ENCODE measurements at regions not wholly inside any gene's neighbourhood (a gene's known extent, or its start where the extent isn't known, plus 50 kb on each side); places are given as distances from the start of the nearest gene placed in this dataset.
"Not testable (repeated sequence)": the region's sequence is repeated elsewhere in the genome, so short reads cannot be mapped to it uniquely, and the experiment has no call there.

DNA sequence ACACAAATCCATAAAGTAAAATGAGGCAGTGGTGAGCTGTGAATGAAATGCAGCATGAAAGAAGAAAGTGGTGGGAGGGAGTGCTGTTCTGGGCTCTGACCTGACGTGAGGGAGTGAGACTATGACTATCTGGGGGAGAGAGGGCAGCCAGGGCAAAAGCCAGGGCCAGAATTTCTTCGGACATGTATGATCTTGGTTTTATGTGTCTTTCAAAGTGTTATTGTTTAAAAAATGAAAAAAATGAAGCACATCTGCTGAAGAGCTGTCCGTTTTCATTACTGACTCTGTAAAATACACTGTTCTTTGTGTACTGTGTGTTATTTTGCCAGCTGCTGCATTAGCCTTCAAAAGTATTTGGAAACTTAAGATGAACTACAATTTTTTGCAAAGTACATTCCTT, 70.2 kb upstream of the KLF14 start:
- Mint-ChIP-seq H3K9me3 (no peaks in the 10 kb centered on the region), H3K4me3 (no peak overlapping the region), H3K4me1 (ENCODE audit: unreplicated experiment) (no peaks in the 10 kb centered on the region), H3K36me3 (no peaks in the 10 kb centered on the region), H3K27me3 (peaks cover 13% of the 10 kb centered on the region), H3K27ac (no peak overlapping the region)
- TF ChIP-seq, protein P1, sequence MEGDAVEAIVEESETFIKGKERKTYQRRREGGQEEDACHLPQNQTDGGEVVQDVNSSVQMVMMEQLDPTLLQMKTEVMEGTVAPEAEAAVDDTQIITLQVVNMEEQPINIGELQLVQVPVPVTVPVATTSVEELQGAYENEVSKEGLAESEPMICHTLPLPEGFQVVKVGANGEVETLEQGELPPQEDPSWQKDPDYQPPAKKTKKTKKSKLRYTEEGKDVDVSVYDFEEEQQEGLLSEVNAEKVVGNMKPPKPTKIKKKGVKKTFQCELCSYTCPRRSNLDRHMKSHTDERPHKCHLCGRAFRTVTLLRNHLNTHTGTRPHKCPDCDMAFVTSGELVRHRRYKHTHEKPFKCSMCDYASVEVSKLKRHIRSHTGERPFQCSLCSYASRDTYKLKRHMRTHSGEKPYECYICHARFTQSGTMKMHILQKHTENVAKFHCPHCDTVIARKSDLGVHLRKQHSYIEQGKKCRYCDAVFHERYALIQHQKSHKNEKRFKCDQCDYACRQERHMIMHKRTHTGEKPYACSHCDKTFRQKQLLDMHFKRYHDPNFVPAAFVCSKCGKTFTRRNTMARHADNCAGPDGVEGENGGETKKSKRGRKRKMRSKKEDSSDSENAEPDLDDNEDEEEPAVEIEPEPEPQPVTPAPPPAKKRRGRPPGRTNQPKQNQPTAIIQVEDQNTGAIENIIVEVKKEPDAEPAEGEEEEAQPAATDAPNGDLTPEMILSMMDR (conservative IDR thresholded peaks at IDR 0.05), result no peak
- DNase-seq (ENCODE audit: extremely low spot score, unreplicated experiment), result no peak

DNA sequence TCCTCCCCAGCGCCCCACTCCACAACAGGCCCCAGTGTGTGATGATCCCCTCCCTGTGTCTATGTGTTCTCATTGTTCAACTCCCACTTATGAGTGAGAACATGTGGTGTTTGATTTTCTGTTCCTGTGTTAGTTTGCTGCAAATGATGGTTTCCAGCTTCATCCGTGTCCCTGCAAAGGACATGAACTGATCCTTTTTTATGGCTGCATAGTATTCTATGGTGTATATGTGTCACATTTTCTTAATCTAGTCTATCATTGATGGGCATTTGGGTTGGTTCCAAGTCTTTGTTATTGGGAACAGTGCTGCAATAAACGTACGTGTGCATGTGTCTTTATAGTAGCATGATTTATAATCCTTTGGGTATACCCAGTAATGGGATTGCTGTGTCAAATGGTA, 78.8 kb upstream of the KLF14 start:
- H3K4me3 Mint-ChIP-seq; H3K4me1 Mint-ChIP-seq (ENCODE audit: unreplicated experiment); H3K27me3 Mint-ChIP-seq; DNase-seq (ENCODE audit: extremely low spot score, unreplicated experiment); H3K27ac Mint-ChIP-seq; H3K36me3 Mint-ChIP-seq; H3K9me3 Mint-ChIP-seq: not testable (repeated sequence)

- Mint-ChIP-seq H3K9me3 (no peaks in the 10 kb centered on the region), H3K27me3 (peaks cover 4% of the 10 kb centered on the region), H3K36me3 (no peaks in the 10 kb centered on the region), H3K4me1 (ENCODE audit: unreplicated experiment) (no peaks in the 10 kb centered on the region), H3K4me3 (no peak overlapping the region), H3K27ac (no peak overlapping the region)
- no peak for DNase-seq (ENCODE audit: extremely low spot score, unreplicated experiment)
- TF ChIP-seq, protein P1 (conservative IDR thresholded peaks at IDR 0.05), result peak; percentile 54
Observed at GRCh38 chr7:130814778-130815335, 80.8 kb upstream of the KLF14 start.

- H3K27ac Mint-ChIP-seq, result no peak overlapping the region
- TF ChIP-seq, protein P1 (conservative IDR thresholded peaks at IDR 0.05), result no peak
- no peaks in the 10 kb centered on the region for H3K4me1 Mint-ChIP-seq (ENCODE audit: unreplicated experiment)
- no peak overlapping the region for H3K4me3 Mint-ChIP-seq
- peaks cover 3% of the 10 kb centered on the region for H3K27me3 Mint-ChIP-seq
- H3K36me3 Mint-ChIP-seq, result no peaks in the 10 kb centered on the region
- no peak for DNase-seq (ENCODE audit: extremely low spot score, unreplicated experiment)
- peaks cover 5% of the 10 kb centered on the region for H3K9me3 Mint-ChIP-seq
Observed at GRCh38 chr7:130818056-130818455, 84.0 kb upstream of the KLF14 start.

- H3K9me3 Mint-ChIP-seq, result peaks cover 10% of the 10 kb centered on the region
- H3K27me3 Mint-ChIP-seq, result peaks cover 3% of the 10 kb centered on the region
- TF ChIP-seq, protein P1 (conservative IDR thresholded peaks at IDR 0.05), result no peak
- no peak for DNase-seq (ENCODE audit: extremely low spot score, unreplicated experiment)
- no peaks in the 10 kb centered on the region for H3K36me3 Mint-ChIP-seq
- H3K4me1 Mint-ChIP-seq (ENCODE audit: unreplicated experiment), result no peaks in the 10 kb centered on the region
- no peak overlapping the region for H3K27ac Mint-ChIP-seq
- no peak overlapping the region for H3K4me3 Mint-ChIP-seq
Observed at GRCh38 chr7:130821864-130822263, 87.9 kb upstream of the KLF14 start.

DNA sequence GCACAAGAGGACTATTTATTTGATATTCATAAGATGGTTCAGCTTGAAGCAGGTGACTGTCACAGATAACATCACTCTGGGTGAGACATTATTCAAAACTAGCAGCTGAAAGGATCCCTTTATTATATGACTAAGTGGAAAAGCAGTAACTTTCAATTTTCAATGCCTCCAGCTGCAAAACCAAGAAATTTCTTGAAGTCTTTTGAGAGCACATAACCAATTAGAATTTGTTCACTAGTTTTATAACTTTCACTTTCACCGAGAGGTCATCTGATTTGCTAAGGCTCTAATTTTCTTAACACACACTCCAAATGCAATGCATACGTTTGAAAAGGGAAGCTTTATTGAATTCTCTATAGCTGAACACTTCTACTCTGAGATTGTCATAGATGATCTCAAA, 88.6 kb upstream of the KLF14 start:
- Mint-ChIP-seq H3K27me3 (peaks cover 3% of the 10 kb centered on the region), H3K36me3 (no peaks in the 10 kb centered on the region), H3K4me3 (no peak overlapping the region), H3K9me3 (peaks cover 10% of the 10 kb centered on the region), H3K4me1 (ENCODE audit: unreplicated experiment) (no peaks in the 10 kb centered on the region), H3K27ac (no peak overlapping the region)
- TF ChIP-seq, protein P1 (conservative IDR thresholded peaks at IDR 0.05), result no peak
- DNase-seq (ENCODE audit: extremely low spot score, unreplicated experiment), result no peak
